ENCODE measurements at regions not wholly inside any gene's neighbourhood (a gene's known extent, or its start where the extent isn't known, plus 50 kb on each side); places are given as distances from the start of the nearest gene placed in this dataset.

GRCh38 chr3:127366383-127366782, 78.5 kb upstream of the PRR20G start:
- Histone ChIP-seq H3K36me3 (ENCODE audit: insufficient read depth, low read length) (no peaks in the 10 kb centered on the region), H3K27me3 (ENCODE audit: insufficient read depth, low read length) (peaks cover 3% of the 10 kb centered on the region; the same call in 1 of the 2 replicates), H3F3A (ENCODE audit: insufficient read depth, low read length) (no peaks in the 10 kb centered on the region), H2AFZ (ENCODE audit: low read length) (no peak overlapping the region), H3K79me2 (ENCODE audit: insufficient read depth, low read length) (no peaks in the 10 kb centered on the region), H3K9ac (ENCODE audit: low read length) (no peak overlapping the region), H3K4me1 (ENCODE audit: insufficient read depth, low read length, severe bottlenecking) (no peaks in the 10 kb centered on the region), H3K9me3 (ENCODE audit: low read length) (no peaks in the 10 kb centered on the region), H3K4me2 (ENCODE audit: low read length) (no peak overlapping the region), H3K4me3 (ENCODE audit: low read depth, low read length, poor library complexity, severe bottlenecking) (no peak overlapping the region), H3K9me2 (ENCODE audit: low read depth, low read length) (no peaks in the 10 kb centered on the region), H4K20me1 (ENCODE audit: insufficient read depth, low read length) (no peaks in the 10 kb centered on the region), H3K27ac (ENCODE audit: low read depth, low read length, poor library complexity, severe bottlenecking) (no peak overlapping the region)
- TF ChIP-seq, protein P1, sequence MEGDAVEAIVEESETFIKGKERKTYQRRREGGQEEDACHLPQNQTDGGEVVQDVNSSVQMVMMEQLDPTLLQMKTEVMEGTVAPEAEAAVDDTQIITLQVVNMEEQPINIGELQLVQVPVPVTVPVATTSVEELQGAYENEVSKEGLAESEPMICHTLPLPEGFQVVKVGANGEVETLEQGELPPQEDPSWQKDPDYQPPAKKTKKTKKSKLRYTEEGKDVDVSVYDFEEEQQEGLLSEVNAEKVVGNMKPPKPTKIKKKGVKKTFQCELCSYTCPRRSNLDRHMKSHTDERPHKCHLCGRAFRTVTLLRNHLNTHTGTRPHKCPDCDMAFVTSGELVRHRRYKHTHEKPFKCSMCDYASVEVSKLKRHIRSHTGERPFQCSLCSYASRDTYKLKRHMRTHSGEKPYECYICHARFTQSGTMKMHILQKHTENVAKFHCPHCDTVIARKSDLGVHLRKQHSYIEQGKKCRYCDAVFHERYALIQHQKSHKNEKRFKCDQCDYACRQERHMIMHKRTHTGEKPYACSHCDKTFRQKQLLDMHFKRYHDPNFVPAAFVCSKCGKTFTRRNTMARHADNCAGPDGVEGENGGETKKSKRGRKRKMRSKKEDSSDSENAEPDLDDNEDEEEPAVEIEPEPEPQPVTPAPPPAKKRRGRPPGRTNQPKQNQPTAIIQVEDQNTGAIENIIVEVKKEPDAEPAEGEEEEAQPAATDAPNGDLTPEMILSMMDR (IDR thresholded peaks at IDR 0.05; ENCODE audit: low read length), result no peak
- no peak for TF ChIP-seq EZH2 (IDR thresholded peaks at IDR 0.05; ENCODE audit: borderline replicate concordance, low read length)

- H3K4me1 ChIP-seq (ENCODE audit: insufficient read depth, low read length, severe bottlenecking), result no peaks in the 10 kb centered on the region
These were observed 77.4 kb upstream of the PRR20G start for GRCh38 chr3:127365163-127365798.

GRCh38 chr3:127363891-127364290, 76.0 kb upstream of the PRR20G start:
- Histone ChIP-seq H3K9me3 (ENCODE audit: low read length) (no peaks in the 10 kb centered on the region), H3K36me3 (ENCODE audit: insufficient read depth, low read length) (no peaks in the 10 kb centered on the region), H3K9ac (ENCODE audit: low read length) (no peak overlapping the region)

More at GRCh38 chr3:127365163-127365798, 77.4 kb upstream of the PRR20G start:
- TF ChIP-seq EZH2 (IDR thresholded peaks at IDR 0.05; ENCODE audit: borderline replicate concordance, low read length), result no peak
- TF ChIP-seq, protein P1 (IDR thresholded peaks at IDR 0.05; ENCODE audit: low read length), result no peak
- H4K20me1 ChIP-seq (ENCODE audit: insufficient read depth, low read length), result no peaks in the 10 kb centered on the region
- H2AFZ ChIP-seq (ENCODE audit: low read length), result no peak overlapping the region
- no peaks in the 10 kb centered on the region for H3K79me2 ChIP-seq (ENCODE audit: insufficient read depth, low read length)
- no peaks in the 10 kb centered on the region for H3K9me3 ChIP-seq (ENCODE audit: low read length)
- no peak overlapping the region for H3K9ac ChIP-seq (ENCODE audit: low read length)
- no peak overlapping the region for H3K4me2 ChIP-seq (ENCODE audit: low read length)
- no peak overlapping the region for H3K27ac ChIP-seq (ENCODE audit: low read depth, low read length, poor library complexity, severe bottlenecking)
- no peaks in the 10 kb centered on the region for H3F3A ChIP-seq (ENCODE audit: insufficient read depth, low read length)
- no peak overlapping the region for H3K4me3 ChIP-seq (ENCODE audit: low read depth, low read length, poor library complexity, severe bottlenecking)
- H3K27me3 ChIP-seq (ENCODE audit: insufficient read depth, low read length), result peaks cover 3% of the 10 kb centered on the region; the same call in 1 of the 2 replicates
- no peaks in the 10 kb centered on the region for H3K9me2 ChIP-seq (ENCODE audit: low read depth, low read length)
- no peaks in the 10 kb centered on the region for H3K36me3 ChIP-seq (ENCODE audit: insufficient read depth, low read length)

More at GRCh38 chr3:127363891-127364290, 76.0 kb upstream of the PRR20G start:
- no peaks in the 10 kb centered on the region for H3K4me1 ChIP-seq (ENCODE audit: insufficient read depth, low read length, severe bottlenecking)
- H3K79me2 ChIP-seq (ENCODE audit: insufficient read depth, low read length), result no peaks in the 10 kb centered on the region
- no peaks in the 10 kb centered on the region for H3K9me2 ChIP-seq (ENCODE audit: low read depth, low read length)
- no peak overlapping the region for H3K4me2 ChIP-seq (ENCODE audit: low read length)
- no peak overlapping the region for H2AFZ ChIP-seq (ENCODE audit: low read length)
- H3F3A ChIP-seq (ENCODE audit: insufficient read depth, low read length), result no peaks in the 10 kb centered on the region
- no peak overlapping the region for H3K27ac ChIP-seq (ENCODE audit: low read depth, low read length, poor library complexity, severe bottlenecking)
- peaks cover 3% of the 10 kb centered on the region; the same call in 1 of the 2 replicates for H3K27me3 ChIP-seq (ENCODE audit: insufficient read depth, low read length)
- no peaks in the 10 kb centered on the region for H4K20me1 ChIP-seq (ENCODE audit: insufficient read depth, low read length)
- TF ChIP-seq EZH2 (IDR thresholded peaks at IDR 0.05; ENCODE audit: borderline replicate concordance, low read length), result no peak
- TF ChIP-seq, protein P1 (IDR thresholded peaks at IDR 0.05; ENCODE audit: low read length), result no peak
- no peak overlapping the region for H3K4me3 ChIP-seq (ENCODE audit: low read depth, low read length, poor library complexity, severe bottlenecking)

Data from OCI-LY1 (cell line).